HG03103 (cell line): ENCODE measurements at regions not wholly inside any gene's neighbourhood (a gene's known extent, or its start where the extent isn't known, plus 50 kb on each side); places are given as distances from the start of the nearest gene placed in this dataset.

Experiments used
- ATAC-seq: cut with Tn5 transposase; IDR thresholded peaks from one replicate; pipeline ENCODE4 v1.9.1; 2021; ENCODE audit warnings: low read depth; ENCODE audit not compliant: unreplicated experiment

DNA sequence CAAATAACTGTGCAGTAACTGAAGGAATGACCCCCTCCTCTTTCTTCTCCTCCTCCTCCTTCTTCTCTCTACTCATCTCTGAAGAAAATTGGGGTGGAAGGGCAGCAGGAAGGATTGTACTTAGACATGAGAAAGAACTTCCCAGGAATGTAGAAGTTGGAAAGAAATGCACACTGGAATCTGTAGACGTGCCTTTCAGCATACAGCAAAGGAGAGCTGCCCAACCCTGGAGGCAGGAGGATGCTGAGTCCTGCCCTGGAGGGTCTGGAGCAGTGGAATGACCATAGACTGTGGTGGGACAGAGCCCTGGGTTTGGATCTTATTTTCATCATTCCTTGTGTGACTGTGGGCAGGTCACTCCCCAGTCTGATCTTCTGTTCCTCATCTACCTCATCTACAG is 80.1 kb downstream of the PJA1 start:
- no peak for ATAC-seq

GRCh38 chrX:69083801-69084200 is 81.5 kb downstream of the PJA1 start:
- no peak for ATAC-seq

DNA sequence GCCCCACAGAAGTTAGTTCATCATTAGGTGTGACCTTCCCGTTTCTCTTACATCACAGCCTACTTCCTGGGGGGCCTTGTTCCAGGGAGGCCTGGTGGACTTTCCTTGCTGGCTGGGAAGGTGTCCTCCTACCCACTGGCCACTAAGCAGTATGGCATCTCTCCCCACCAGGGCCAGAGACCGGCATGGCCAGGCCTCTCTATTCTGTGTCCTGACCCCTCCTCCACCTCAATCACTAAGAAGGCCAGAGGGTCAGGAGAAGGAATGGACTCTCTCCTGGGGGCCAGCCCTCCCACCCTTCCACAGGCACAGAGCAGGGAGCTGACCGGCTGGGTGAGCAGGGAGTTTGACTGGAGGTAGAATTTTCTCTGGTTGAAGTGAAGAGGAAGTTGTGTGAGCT is 81.9 kb downstream of the PJA1 start:
- no peak for ATAC-seq

DNA sequence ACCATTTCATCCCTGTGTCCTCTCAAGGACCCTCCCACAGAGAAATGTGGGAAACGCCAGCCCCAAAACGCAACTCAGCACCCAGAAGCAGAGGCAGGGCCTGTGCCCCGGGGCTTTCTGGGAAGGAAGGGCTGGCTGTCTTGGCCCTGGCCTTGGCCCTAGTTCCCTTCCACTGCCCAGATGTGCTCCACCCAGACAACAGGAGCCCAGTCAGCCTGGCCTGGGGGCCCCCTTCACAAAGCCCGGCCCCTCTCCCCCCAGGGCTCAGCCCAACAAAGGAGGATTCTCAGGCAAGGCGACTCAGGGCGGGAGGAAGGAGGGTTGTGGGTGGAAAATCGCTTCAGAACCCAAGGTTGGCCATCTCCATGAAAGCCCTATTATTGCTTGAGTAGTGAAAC is 82.5 kb downstream of the PJA1 start:
- ATAC-seq: no peak

DNA sequence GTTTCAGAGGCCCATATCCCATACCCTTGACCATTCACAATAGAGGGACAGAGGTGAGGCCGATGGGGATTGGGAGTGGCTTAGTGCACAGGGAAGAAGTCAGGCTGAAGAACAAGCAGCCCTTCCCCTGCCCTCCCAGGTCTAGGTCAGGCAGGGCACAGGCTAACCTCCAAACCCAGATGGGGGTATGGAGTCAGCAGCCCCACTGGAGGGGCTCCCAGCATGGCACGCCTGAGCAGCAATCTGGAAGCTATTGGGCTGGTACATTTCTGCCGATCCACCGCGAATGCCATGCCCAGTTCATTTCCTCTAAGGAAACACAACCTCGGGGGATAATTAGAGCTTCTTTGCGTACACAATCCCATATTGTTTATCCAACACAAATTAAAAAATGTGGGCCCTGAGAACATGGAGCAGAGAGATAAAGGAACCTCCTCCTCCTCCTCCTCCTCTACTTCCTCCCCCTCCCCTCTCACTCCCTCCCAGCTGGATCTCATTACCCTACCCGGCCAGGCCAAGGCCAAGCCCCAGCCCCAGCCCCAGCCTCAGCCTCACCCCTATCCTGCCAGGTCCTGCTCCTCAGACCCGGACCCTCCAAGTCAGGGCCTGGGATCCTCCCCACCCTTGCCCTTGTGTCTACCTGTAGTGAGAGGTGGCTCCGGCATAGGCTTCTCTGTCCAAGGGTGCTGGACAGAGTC is 83.0 kb downstream of the PJA1 start:
- no peak for ATAC-seq

DNA sequence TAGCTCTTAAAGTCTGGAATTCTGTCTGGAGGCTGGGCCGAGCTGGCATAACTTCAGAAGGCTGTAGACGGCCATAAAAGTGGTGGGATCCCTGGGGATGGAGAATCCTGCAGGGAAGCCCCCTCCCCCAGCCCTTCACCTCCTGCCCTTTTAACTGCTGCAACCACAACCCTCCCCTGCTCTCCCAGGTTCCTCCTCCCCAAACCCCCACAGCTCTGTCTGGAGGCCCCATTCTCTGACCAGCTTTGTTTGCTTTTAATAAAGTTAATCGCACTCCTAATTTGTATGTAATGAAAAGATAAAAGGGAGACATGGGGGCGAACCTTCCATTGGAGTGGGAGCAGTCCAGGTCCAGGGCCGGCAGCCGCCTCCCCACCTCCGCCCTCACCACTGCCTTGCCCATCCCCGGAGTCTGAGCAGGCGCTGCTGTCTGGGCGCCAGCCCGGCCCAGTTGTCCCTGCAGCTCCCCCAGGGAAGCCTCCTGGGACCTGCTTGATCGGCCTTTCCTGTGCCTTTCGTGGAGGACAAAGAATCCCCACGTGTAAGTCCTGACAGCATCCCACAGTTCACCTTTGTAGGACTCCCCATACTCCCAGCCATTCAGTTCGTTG is 84.3 kb downstream of the PJA1 start:
- ATAC-seq: no peak

DNA sequence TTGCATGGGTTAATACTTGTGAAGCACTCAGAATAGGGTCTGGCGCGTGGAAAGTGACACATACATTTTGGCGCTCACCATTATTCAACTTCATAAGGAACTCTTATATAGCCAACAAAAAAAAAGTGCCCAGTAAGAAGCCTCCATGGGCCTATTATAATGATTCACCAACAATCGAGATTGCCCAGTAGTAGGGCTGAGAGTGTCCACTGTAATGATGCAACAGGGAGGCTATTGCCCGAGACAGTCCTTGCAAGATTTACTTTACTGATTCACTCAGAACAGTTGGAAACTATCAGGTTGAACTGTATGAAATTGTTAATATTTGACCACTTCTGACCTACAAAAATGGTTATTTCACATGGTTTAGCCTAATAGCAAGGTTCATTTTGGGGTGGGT is 86.0 kb downstream of the PJA1 start:
- ATAC-seq: no peak

DNA sequence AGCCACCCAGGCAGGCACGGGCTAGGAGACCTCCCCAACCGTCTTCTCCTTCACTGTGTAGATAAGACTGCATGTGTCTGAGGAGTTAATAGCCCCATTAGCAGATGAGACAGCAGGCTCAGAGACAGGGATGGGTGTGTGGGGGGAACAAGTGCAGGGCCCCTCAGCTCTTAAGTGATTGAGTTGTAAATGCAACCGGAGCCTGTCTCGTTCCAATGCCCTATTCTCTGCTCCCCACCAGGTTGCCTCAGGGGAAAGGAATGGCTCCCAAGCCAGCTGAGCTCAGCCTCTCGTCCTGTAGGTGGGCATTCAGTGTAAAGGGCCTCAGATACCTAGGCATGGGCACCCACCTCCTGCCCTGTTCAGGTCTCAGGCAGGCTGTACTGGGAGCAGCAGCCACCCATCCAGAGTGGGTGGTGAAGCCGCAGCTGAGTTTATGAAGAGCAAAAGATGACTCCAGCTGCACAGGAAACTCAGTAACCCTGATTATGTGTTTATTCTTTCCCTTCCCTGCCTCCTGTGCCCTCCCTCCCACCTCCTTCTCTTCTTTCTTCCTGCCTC is 87.3 kb downstream of the PJA1 start:
- no peak for ATAC-seq

GRCh38 chrX:69076088-69076487 is 89.2 kb downstream of the PJA1 start:
- ATAC-seq: no peak

DNA sequence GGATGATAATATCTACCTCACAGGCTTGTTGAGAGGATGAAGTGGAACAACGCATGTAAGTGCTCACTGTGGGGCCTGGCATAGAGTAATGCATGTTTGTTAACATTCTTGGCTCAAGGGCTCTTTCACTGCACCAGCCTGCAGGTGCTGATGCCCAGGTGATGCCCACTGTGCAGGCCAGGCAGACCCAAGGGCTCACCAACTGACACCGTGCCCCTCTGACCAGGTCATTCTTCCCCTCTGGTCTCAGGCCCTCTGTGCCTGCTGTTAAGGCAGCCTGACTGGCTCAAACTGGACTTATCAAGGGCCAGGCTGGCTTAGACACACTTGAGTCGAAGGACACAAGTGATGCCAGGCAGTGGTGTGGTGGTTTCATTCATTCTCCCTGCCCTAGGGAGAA is 90.5 kb downstream of the PJA1 start:
- no peak for ATAC-seq

DNA sequence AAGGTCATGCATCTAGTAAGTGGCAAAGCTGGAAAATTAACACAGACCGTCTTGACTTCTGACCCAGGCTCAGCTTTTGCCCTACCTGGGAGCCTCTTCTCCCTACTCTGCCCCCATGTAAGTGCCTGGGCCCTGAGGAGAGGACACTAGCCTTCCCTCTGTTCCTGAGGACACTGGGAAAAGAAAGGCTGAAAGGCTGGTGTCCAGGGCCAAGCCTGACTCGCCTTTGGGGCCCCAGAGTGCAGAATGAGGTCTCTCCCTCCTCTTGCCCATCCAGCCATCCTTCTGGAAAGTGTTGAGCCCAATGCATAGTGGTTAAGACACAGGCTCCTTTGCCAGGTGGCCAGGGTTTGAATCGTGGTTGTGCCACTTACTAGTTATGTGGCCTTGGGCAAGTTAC is 91.5 kb downstream of the PJA1 start:
- ATAC-seq: no peak

- ATAC-seq: no peak
Observed at GRCh38 chrX:69073241-69073640, 92.0 kb downstream of the PJA1 start.

- no peak for ATAC-seq
Observed at GRCh38 chrX:69072486-69073006, 92.7 kb downstream of the PJA1 start.

DNA sequence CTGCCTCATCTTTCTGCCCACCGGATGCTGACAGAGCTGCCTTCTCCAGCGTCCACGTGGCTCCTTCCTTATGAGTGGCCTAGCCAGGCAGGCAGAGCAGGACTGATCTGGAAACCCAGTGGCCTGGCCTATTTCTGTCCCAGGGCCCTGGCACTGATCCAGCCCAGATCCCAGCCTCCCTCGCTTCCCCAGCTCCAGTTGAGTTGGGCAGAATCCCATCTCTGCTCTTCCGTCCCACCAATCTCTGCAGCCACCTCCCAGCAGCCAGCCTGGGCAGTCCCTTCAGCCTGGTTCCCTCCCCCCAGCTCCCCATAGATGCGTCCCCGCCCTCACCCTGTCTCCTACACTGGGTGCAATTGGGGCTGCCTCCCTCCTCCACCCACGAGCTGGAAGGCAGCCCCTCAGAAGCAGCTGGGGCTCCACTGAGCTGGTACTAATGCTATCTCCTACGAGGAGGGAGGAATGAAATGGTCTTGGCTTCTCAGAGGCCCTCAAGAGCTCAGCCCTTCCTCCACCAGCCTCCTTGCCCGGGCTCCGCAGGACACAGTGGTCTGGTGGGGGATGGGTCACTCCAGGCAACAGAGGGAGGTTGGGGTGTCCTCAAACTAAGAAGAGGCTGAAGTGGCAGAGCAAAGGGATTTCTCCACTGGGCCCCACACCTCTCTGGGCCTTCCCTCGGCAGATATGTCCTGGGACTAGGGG is 94.2 kb downstream of the PJA1 start:
- ATAC-seq: no peak

GRCh38 chrX:69069876-69070275 is 95.4 kb downstream of the PJA1 start:
- no peak for ATAC-seq

DNA sequence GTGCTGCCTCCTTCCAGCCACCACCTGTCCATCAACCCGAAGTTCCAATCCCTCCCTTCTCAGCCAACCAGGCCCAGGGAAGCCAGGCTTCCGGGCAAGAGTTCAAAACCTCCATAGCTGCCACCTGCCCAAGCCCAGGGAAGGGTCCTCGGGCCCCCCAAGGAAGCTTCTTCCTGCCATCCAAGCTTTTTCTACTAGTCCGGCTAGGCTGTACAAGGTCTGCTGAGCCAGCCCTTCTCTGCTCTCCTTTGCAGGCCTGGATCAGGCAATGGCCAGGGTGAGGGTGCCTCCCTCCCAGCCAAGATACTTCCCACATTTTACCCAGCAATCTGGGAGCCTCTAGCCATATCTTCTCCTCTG is 96.2 kb downstream of the PJA1 start:
- no peak for ATAC-seq

- ATAC-seq: no peak
Observed at GRCh38 chrX:69068301-69069085, 96.8 kb downstream of the PJA1 start.

DNA sequence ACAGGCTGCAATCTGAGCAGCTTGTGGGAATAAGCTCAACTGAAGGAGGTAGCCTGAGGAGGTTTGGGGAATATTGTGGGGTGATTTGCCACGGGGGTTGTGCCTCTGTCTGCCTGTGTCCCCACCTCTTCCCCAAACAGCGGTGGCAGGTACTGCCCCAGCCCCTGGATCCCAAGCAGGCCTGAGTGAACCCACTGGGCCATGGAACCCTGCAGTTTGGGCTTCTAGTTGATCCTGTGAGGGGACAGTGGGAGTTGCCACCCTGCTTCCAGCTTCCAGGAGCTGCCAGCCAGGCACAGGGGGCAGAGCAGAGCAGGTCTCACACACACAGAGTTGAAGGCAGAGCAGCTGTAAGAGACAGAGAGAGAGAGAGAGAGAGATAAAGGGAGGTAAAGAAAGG is 97.4 kb downstream of the PJA1 start:
- no peak for ATAC-seq

DNA sequence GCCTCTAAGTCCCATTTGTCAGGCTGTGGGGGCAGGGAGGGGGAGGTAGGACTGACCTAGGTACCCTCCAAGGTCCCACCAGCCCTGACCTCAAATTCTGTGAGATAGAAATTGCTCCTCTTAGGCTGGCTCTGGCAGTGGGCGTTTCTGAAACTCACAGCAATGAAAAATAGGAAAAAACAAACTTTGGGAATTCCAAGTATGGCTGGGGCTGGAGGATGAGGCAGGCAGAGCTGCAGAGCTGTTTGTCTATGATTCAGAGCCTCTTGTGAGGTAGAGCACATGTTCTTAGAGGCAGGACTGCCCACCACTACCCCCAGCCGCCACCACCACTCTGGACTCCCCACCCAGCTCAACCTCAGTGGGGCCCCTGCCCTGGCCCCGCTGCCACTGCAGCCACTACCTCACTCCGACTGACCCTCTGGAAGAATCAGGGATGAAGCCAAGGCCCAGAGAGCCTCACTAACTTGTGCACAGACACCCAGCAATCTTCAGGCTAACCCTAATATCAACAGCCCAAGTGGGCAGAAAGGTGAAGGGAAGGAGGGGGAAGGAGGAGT is 98.2 kb downstream of the PJA1 start:
- no peak for ATAC-seq

- no peak for ATAC-seq
Observed at GRCh38 chrX:69066021-69066757, 99.1 kb downstream of the PJA1 start.
